ENCODE measurements at regions not wholly inside any gene's neighbourhood (a gene's known extent, or its start where the extent isn't known, plus 50 kb on each side); places are given as distances from the start of the nearest gene placed in this dataset.

DNA sequence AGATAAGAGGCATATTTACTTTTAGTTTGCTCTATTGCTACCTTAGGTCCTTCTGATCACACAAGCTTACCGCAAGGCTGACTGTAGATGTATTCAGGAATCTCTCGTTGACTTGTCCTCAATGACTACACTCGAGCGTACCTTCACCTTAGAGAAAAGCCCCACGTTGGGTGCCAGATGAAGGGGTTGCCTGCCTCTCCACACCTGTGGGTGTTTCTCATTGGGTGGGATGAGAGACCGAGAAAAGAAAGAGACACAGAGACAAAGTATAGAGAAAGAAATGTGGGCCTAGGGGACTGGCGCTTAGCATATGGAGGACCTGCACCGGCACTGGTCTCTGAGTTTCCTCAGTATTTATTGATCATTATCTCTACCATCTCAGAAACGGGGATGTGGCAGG is 51.8 kb downstream of the ASCL4 start:
- TF ChIP-seq, protein P1, sequence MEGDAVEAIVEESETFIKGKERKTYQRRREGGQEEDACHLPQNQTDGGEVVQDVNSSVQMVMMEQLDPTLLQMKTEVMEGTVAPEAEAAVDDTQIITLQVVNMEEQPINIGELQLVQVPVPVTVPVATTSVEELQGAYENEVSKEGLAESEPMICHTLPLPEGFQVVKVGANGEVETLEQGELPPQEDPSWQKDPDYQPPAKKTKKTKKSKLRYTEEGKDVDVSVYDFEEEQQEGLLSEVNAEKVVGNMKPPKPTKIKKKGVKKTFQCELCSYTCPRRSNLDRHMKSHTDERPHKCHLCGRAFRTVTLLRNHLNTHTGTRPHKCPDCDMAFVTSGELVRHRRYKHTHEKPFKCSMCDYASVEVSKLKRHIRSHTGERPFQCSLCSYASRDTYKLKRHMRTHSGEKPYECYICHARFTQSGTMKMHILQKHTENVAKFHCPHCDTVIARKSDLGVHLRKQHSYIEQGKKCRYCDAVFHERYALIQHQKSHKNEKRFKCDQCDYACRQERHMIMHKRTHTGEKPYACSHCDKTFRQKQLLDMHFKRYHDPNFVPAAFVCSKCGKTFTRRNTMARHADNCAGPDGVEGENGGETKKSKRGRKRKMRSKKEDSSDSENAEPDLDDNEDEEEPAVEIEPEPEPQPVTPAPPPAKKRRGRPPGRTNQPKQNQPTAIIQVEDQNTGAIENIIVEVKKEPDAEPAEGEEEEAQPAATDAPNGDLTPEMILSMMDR (IDR thresholded peaks at IDR 0.05): no peak
- H3K4me3 ChIP-seq: no peak overlapping the region
- intact Hi-C loops (cut with DNase I): no loop called here
- H3K4me1 ChIP-seq: no peaks in the 10 kb centered on the region
- no peaks in the 10 kb centered on the region for H3K36me3 ChIP-seq
- no peak overlapping the region for H3K27ac ChIP-seq
- no peaks in the 10 kb centered on the region for H3K27me3 ChIP-seq
- DNase-seq (ENCODE audit: low spot score in 2 of 2): no peak
- no peaks in the 10 kb centered on the region for H3K9me3 ChIP-seq

DNA sequence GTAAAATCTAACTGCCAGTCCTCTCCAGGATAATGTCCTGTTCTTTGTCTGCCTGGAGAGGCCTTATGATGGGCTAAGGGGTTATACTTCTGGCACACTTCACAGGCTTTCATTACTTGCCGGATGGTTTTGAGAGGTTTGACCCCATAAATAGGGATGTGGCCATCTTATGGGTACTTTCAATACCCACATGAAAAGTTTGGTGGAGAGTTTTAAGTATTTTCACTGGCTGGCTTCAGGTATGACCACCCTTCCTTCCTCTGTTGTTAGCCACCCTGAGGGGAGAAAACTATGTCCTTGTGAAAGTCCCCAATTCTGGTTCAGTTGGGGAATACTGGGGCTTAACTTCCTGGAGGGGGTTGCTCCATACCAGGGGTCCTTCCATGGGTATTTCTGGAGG is 54.8 kb downstream of the ASCL4 start:
- H3K36me3 ChIP-seq: no peaks in the 10 kb centered on the region
- TF ChIP-seq, protein P1 (IDR thresholded peaks at IDR 0.05): no peak
- intact Hi-C loops (cut with DNase I): no loop called here
- H3K27me3 ChIP-seq: no peaks in the 10 kb centered on the region
- no peak overlapping the region for H3K4me3 ChIP-seq
- no peaks in the 10 kb centered on the region for H3K9me3 ChIP-seq
- H3K27ac ChIP-seq: no peak overlapping the region
- DNase-seq (ENCODE audit: low spot score in 2 of 2): no peak
- H3K4me1 ChIP-seq: no peaks in the 10 kb centered on the region

DNA sequence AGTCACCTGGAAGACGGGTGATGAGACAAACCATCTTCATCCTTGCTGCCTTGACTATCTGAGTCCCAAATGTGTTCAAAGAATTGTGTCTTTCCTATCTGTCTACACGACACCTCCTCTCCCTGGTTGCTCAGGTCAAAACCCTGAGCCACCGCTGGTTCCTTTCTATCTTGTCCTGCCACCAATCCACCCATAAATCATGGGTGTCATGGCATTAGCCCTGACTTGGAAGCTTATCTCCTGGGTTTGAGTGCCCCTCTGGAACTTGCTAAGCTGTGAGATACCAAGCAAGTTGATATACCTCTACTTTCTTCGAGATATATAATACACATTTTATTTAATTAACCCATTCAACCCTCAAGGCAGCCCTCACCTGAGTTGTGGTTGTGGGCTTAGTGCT is 57.9 kb downstream of the ASCL4 start:
- H3K27ac ChIP-seq: no peak overlapping the region
- DNase-seq (ENCODE audit: low spot score in 2 of 2): no peak
- no peaks in the 10 kb centered on the region for H3K4me1 ChIP-seq
- no peaks in the 10 kb centered on the region for H3K9me3 ChIP-seq
- H3K4me3 ChIP-seq: no peak overlapping the region
- intact Hi-C loops (cut with DNase I): no loop called here
- H3K36me3 ChIP-seq: no peaks in the 10 kb centered on the region
- no peaks in the 10 kb centered on the region for H3K27me3 ChIP-seq
- TF ChIP-seq, protein P1 (IDR thresholded peaks at IDR 0.05): no peak

DNA sequence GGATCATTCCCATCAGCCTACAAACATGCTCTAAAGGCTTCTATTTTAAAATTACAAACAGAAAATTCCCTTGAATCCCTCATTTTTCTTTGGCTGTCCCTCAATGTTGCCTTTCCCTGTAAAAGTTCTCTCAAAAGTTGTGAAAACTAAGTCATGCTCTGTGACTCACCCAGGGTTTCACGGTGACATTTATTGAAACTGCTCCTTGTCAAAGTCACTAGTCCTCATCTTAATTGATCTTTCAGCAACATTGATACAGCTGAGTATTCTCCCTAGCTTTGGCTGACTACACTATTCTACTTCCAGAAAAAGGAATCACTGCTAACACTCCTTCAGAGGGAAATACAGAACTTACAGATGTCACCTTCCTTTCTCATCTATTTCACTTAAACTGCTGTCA is 65.7 kb downstream of the ASCL4 start:
- no peak overlapping the region for H3K4me3 ChIP-seq
- H3K4me1 ChIP-seq: peaks cover 0 to 14% of the 10 kb centered on the region in 2 donors
- intact Hi-C loops (cut with DNase I): no loop called here
- peaks cover 7% of the 10 kb centered on the region for H3K27me3 ChIP-seq
- no peak overlapping the region for H3K27ac ChIP-seq
- H3K9me3 ChIP-seq: no peaks in the 10 kb centered on the region
- DNase-seq (ENCODE audit: low spot score in 2 of 2): no peak
- H3K36me3 ChIP-seq: no peaks in the 10 kb centered on the region
- TF ChIP-seq, protein P1 (IDR thresholded peaks at IDR 0.05): no peak

DNA sequence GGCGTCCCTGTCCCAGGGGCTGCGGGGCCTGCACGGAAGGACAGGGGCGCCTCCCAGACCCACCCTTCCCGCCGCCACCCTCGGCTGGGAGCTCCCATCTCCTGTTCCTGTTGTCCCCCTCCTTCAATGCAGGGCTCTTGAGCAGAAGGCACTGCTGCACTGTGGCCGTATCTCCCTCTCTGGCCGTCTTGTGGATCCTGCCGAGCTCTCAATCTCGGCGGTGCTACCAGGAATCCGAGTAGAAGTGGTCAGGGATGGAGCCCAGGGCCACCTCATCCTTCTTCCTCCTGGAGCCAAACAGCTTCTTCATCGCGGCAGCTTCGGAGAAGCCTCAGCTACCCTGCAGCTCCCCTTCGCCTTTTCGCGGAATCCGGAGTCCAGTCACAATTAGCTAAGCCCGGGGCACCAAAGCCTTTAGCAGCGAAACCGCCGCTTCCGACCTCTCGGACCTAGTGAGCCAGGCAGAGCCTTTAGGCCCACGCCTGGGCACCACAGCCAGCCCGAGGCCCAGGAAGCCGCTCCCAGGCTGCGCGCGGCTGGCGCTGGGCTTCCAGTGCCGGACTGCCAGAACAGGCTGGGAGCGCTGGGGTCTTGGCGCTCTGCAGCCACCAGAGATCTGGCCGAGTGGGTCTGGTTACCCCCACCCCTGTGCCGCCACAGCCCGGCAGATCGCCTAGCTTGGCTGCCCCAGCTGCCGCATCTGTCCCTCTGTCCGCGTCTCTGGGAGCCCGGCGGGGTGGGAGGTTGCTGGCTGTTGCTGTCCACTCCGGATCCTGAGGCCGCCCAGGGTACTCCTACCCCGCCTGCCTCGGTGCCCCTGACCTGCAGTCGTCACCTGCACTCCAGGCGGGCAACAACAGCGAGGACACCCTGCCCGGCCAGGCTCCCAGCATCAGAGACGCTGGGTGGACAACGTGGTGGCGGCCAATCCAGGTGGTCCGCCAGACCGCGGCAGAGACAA is 69.1 kb downstream of the ASCL4 start:
- intact Hi-C loops (cut with DNase I): no loop called here
- no peaks in the 10 kb centered on the region for H3K9me3 ChIP-seq
- peaks cover 0 to 14% of the 10 kb centered on the region in 2 donors for H3K4me1 ChIP-seq
- no peaks in the 10 kb centered on the region for H3K36me3 ChIP-seq
- no peak for DNase-seq (ENCODE audit: low spot score in 2 of 2)
- no peak overlapping the region for H3K27ac ChIP-seq
- H3K27me3 ChIP-seq: peaks cover 8% of the 10 kb centered on the region
- peak overlapping the region; percentile 45 to 57 for H3K4me3 ChIP-seq
- TF ChIP-seq, protein P1 (IDR thresholded peaks at IDR 0.05): no peak

All from ascending aorta (tissue), 2 donors.